ENCODE measurements at regions not wholly inside any gene's neighbourhood (a gene's known extent, or its start where the extent isn't known, plus 50 kb on each side); places are given as distances from the start of the nearest gene placed in this dataset.

GRCh38 chr1:4023678-4024077 lies 123.6 kb upstream of the C1orf174 start:
- H3K4me1 ChIP-seq (ENCODE audit: low read depth), result no peaks in the 10 kb centered on the region
- no peak overlapping the region for H3K4me3 ChIP-seq
- no peaks in the 10 kb centered on the region for H3K36me3 ChIP-seq (ENCODE audit: low read depth)
- intact Hi-C loops (cut with DNase I, micrococcal nuclease), result no loop called here
- no peaks in the 10 kb centered on the region for H3K9me3 ChIP-seq
- no peak for TF ChIP-seq CTCF (IDR thresholded peaks at IDR 0.05)
- no peak for ATAC-seq
- no peak for DNase-seq

- no peaks in the 10 kb centered on the region for H3K9me3 ChIP-seq
- DNase-seq (no peak), ATAC-seq (no peak)
- TF ChIP-seq CTCF (IDR thresholded peaks at IDR 0.05), result no peak
- no peak overlapping the region for H3K4me3 ChIP-seq
- no peaks in the 10 kb centered on the region for H3K36me3 ChIP-seq (ENCODE audit: low read depth)
- no peaks in the 10 kb centered on the region for H3K4me1 ChIP-seq (ENCODE audit: low read depth)
- intact Hi-C loops (cut with DNase I, micrococcal nuclease), result no loop called here
Measured at GRCh38 chr1:4024811-4025210, 124.7 kb upstream of the C1orf174 start.

GRCh38 chr1:4025752-4026151 lies 125.7 kb upstream of the C1orf174 start:
- intact Hi-C loops (cut with DNase I, micrococcal nuclease), result no loop called here
- Histone ChIP-seq H3K4me1 (ENCODE audit: low read depth) (no peaks in the 10 kb centered on the region), H3K4me3 (no peak overlapping the region), H3K9me3 (no peaks in the 10 kb centered on the region), H3K36me3 (ENCODE audit: low read depth) (no peaks in the 10 kb centered on the region)
- ATAC-seq, result no peak
- TF ChIP-seq CTCF (IDR thresholded peaks at IDR 0.05), result no peak
- DNase-seq, result no peak

GRCh38 chr1:4027008-4027407 lies 126.9 kb upstream of the C1orf174 start:
- TF ChIP-seq CTCF (IDR thresholded peaks at IDR 0.05), result no peak
- Histone ChIP-seq H3K36me3 (ENCODE audit: low read depth) (no peaks in the 10 kb centered on the region), H3K9me3 (no peaks in the 10 kb centered on the region), H3K4me3 (no peak overlapping the region), H3K4me1 (ENCODE audit: low read depth) (no peaks in the 10 kb centered on the region)
- intact Hi-C loops (cut with DNase I, micrococcal nuclease), result no loop called here
- DNase-seq, result no peak
- ATAC-seq, result no peak

GRCh38 chr1:4027492-4028138 lies 127.5 kb upstream of the C1orf174 start:
- no peak overlapping the region for H3K4me3 ChIP-seq
- intact Hi-C loops (cut with DNase I, micrococcal nuclease), result no loop called here
- H3K36me3 ChIP-seq (ENCODE audit: low read depth), result no peaks in the 10 kb centered on the region
- no peaks in the 10 kb centered on the region for H3K4me1 ChIP-seq (ENCODE audit: low read depth)
- H3K9me3 ChIP-seq, result no peaks in the 10 kb centered on the region
- no peak for TF ChIP-seq CTCF (IDR thresholded peaks at IDR 0.05)
- peak in 1 of 3 donors; percentile 4 for DNase-seq
- peak; percentile 34 for ATAC-seq

GRCh38 chr1:4028139-4028501 lies 128.0 kb upstream of the C1orf174 start:
- H3K9me3 ChIP-seq, result no peaks in the 10 kb centered on the region
- H3K36me3 ChIP-seq (ENCODE audit: low read depth), result no peaks in the 10 kb centered on the region
- no peak for TF ChIP-seq CTCF (IDR thresholded peaks at IDR 0.05)
- no peak for ATAC-seq
- intact Hi-C loops (cut with DNase I, micrococcal nuclease), result no loop called here
- no peak overlapping the region for H3K4me3 ChIP-seq
- no peaks in the 10 kb centered on the region for H3K4me1 ChIP-seq (ENCODE audit: low read depth)
- DNase-seq, result no peak

Measured in mucosa of descending colon (tissue), 3 donors.